SH-SY5Y (cell line): ENCODE measurements at regions not wholly inside any gene's neighbourhood (a gene's known extent, or its start where the extent isn't known, plus 50 kb on each side); places are given as distances from the start of the nearest gene placed in this dataset.

Source experiments
- GATA2 ChIP-seq: IDR thresholded peaks from 2 replicates; pipeline ENCODE4 v1.6.1; 2011; ENCODE audit warnings: mild to moderate bottlenecking, low read depth, low read length
- GATA3 ChIP-seq: IDR thresholded peaks from 2 replicates; pipeline ENCODE4 v1.6.1; 2011; ENCODE audit warnings: low read depth, mild to moderate bottlenecking, low read length, moderate library complexity

- TF ChIP-seq GATA2 (no peak), GATA3 (no peak)
These were observed 207.7 kb downstream of the PIK3R1 start for GRCh38 chr5:68423154-68423811.
